ENCODE measurements at regions not wholly inside any gene's neighbourhood (a gene's known extent, or its start where the extent isn't known, plus 50 kb on each side); places are given as distances from the start of the nearest gene placed in this dataset.

GRCh38 chr2:215507136-215507535 lies 71.3 kb upstream of the FN1 start:
- Mint-ChIP-seq H3K36me3 (no peaks in the 10 kb centered on the region), H3K4me1 (no peaks in the 10 kb centered on the region), H3K27me3 (peaks cover 0 to 5% of the 10 kb centered on the region in 2 donors), H3K4me3 (no peak overlapping the region), H3K27ac (no peak overlapping the region), H3K9me3 (no peaks in the 10 kb centered on the region)
- Histone ChIP-seq H3K27me3 (replicated peaks in 1 of 2; ENCODE audit: control insufficient read depth in 2 of 2, extremely low read depth in 1 of 2, insufficient read depth in 2 of 2, low read length in 1 of 2) (peaks cover 0 to 2% of the 10 kb centered on the region in 2 experiments), H3K4me1 (ENCODE audit: control insufficient read depth in 1 of 2, extremely low read depth in 1 of 2, insufficient read depth in 2 of 2, low read length in 2 of 2) (no peaks in the 10 kb centered on the region), H3K9me3 (no peaks in the 10 kb centered on the region), H3K4me3 (ENCODE audit: control insufficient read depth in 1 of 2, extremely low read depth in 1 of 2, low read length in 1 of 2) (no peak overlapping the region), H3K27ac (ENCODE audit: low read length) (no peak overlapping the region), H3K36me3 (ENCODE audit: control insufficient read depth in 2 of 2, extremely low read depth in 1 of 2, insufficient read depth in 1 of 2, low read length in 1 of 2) (no peaks in the 10 kb centered on the region)
- DNase-seq (no peak), ATAC-seq (replicated peaks in 1 of 4) (no peak)
- ChIA-PET CTCF (no interaction called here), POLR2A (no interaction called here)

GRCh38 chr2:215506604-215506990 lies 70.7 kb upstream of the FN1 start:
- Histone ChIP-seq H3K4me3 (ENCODE audit: control insufficient read depth in 1 of 2, extremely low read depth in 1 of 2, low read length in 1 of 2) (no peak overlapping the region), H3K27ac (ENCODE audit: low read length) (no peak overlapping the region), H3K36me3 (ENCODE audit: control insufficient read depth in 2 of 2, extremely low read depth in 1 of 2, insufficient read depth in 1 of 2, low read length in 1 of 2) (no peaks in the 10 kb centered on the region), H3K27me3 (replicated peaks in 1 of 2; ENCODE audit: control insufficient read depth in 2 of 2, extremely low read depth in 1 of 2, insufficient read depth in 2 of 2, low read length in 1 of 2) (peaks cover 0 to under 1% of the 10 kb centered on the region in 2 experiments), H3K9me3 (no peaks in the 10 kb centered on the region), H3K4me1 (ENCODE audit: control insufficient read depth in 1 of 2, extremely low read depth in 1 of 2, insufficient read depth in 2 of 2, low read length in 2 of 2) (no peaks in the 10 kb centered on the region)
- Mint-ChIP-seq H3K27ac (no peak overlapping the region), H3K36me3 (no peaks in the 10 kb centered on the region), H3K9me3 (no peaks in the 10 kb centered on the region), H3K4me3 (no peak overlapping the region), H3K4me1 (no peaks in the 10 kb centered on the region), H3K27me3 (peaks cover 0 to 5% of the 10 kb centered on the region in 2 donors)
- no peak for DNase-seq
- ChIA-PET CTCF (no interaction called here), POLR2A (no interaction called here)
- no peak for ATAC-seq (replicated peaks in 1 of 4)

GRCh38 chr2:215505044-215505786 lies 69.3 kb upstream of the FN1 start:
- no peaks in the 10 kb centered on the region for H3K4me1 Mint-ChIP-seq
- WGBS (ENCODE audit: insufficient coverage): 56% methylated on average over 3 of the region's 4 CpGs
- no peaks in the 10 kb centered on the region for H3K27me3 ChIP-seq (replicated peaks in 1 of 2; ENCODE audit: control insufficient read depth in 2 of 2, extremely low read depth in 1 of 2, insufficient read depth in 2 of 2, low read length in 1 of 2)
- CTCF ChIA-PET: no interaction called here
- H3K27ac Mint-ChIP-seq: no peak overlapping the region
- H3K9me3 Mint-ChIP-seq: no peaks in the 10 kb centered on the region
- H3K27me3 Mint-ChIP-seq: peaks cover 0 to 7% of the 10 kb centered on the region in 2 donors
- H3K27ac ChIP-seq (ENCODE audit: low read length): no peak overlapping the region
- H3K9me3 ChIP-seq: no peaks in the 10 kb centered on the region
- DNase-seq (no peak), ATAC-seq (replicated peaks in 1 of 4) (no peak)
- H3K4me3 ChIP-seq (ENCODE audit: control insufficient read depth in 1 of 2, extremely low read depth in 1 of 2, low read length in 1 of 2): no peak overlapping the region
- H3K36me3 Mint-ChIP-seq: no peaks in the 10 kb centered on the region
- H3K4me3 Mint-ChIP-seq: no peak overlapping the region
- no peaks in the 10 kb centered on the region for H3K36me3 ChIP-seq (ENCODE audit: control insufficient read depth in 2 of 2, extremely low read depth in 1 of 2, insufficient read depth in 1 of 2, low read length in 1 of 2)
- POLR2A ChIA-PET: interaction anchor here in 1 of 2 donors (0.7 kb wide), 1 partner anchor 12 kb away, joined by 11 read pairs; no protein-coding TSS in a partner anchor
- no peaks in the 10 kb centered on the region for H3K4me1 ChIP-seq (ENCODE audit: control insufficient read depth in 1 of 2, extremely low read depth in 1 of 2, insufficient read depth in 2 of 2, low read length in 2 of 2)

DNA sequence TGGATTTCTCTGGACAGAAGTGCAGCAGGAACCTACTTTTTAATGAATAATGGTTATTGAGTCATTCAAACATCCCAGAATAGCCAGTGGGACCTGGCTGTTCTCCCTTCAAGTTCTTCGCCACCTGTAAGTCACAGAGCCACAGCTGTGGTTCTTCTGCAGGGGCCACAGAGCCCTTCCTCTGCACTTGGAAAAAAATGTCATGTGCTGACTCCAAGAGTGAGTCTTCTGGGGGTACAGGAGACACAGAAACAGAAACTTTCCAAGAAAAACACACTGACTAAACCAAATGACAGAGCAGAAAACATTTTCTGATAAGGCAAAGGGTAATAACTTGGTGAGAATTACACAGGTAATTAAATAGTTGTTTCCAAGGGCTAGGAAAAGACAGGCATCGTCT lies 68.7 kb upstream of the FN1 start:
- Histone ChIP-seq H3K9me3 (no peaks in the 10 kb centered on the region), H3K27me3 (replicated peaks in 1 of 2; ENCODE audit: control insufficient read depth in 2 of 2, extremely low read depth in 1 of 2, insufficient read depth in 2 of 2, low read length in 1 of 2) (no peaks in the 10 kb centered on the region), H3K36me3 (ENCODE audit: control insufficient read depth in 2 of 2, extremely low read depth in 1 of 2, insufficient read depth in 1 of 2, low read length in 1 of 2) (no peaks in the 10 kb centered on the region), H3K27ac (ENCODE audit: low read length) (no peak overlapping the region), H3K4me1 (ENCODE audit: control insufficient read depth in 1 of 2, extremely low read depth in 1 of 2, insufficient read depth in 2 of 2, low read length in 2 of 2) (no peaks in the 10 kb centered on the region), H3K4me3 (ENCODE audit: control insufficient read depth in 1 of 2, extremely low read depth in 1 of 2, low read length in 1 of 2) (no peak overlapping the region)
- H3K9me3 Mint-ChIP-seq: no peaks in the 10 kb centered on the region
- peaks cover 0 to 7% of the 10 kb centered on the region in 2 donors for H3K27me3 Mint-ChIP-seq
- no peaks in the 10 kb centered on the region for H3K36me3 Mint-ChIP-seq
- 88% methylated on average over 1 of the region's 2 CpGs for WGBS (ENCODE audit: insufficient coverage)
- DNase-seq (no peak), ATAC-seq (replicated peaks in 1 of 4) (no peak)
- H3K27ac Mint-ChIP-seq: no peak overlapping the region
- H3K4me3 Mint-ChIP-seq: no peak overlapping the region
- H3K4me1 Mint-ChIP-seq: no peaks in the 10 kb centered on the region
- ChIA-PET POLR2A (no interaction called here), CTCF (no interaction called here)

GRCh38 chr2:215503381-215503780 lies 67.5 kb upstream of the FN1 start:
- Histone ChIP-seq H3K4me3 (ENCODE audit: control insufficient read depth in 1 of 2, extremely low read depth in 1 of 2, low read length in 1 of 2) (no peak overlapping the region), H3K27ac (ENCODE audit: low read length) (no peak overlapping the region), H3K9me3 (no peaks in the 10 kb centered on the region), H3K36me3 (ENCODE audit: control insufficient read depth in 2 of 2, extremely low read depth in 1 of 2, insufficient read depth in 1 of 2, low read length in 1 of 2) (no peaks in the 10 kb centered on the region), H3K4me1 (ENCODE audit: control insufficient read depth in 1 of 2, extremely low read depth in 1 of 2, insufficient read depth in 2 of 2, low read length in 2 of 2) (no peaks in the 10 kb centered on the region), H3K27me3 (replicated peaks in 1 of 2; ENCODE audit: control insufficient read depth in 2 of 2, extremely low read depth in 1 of 2, insufficient read depth in 2 of 2, low read length in 1 of 2) (no peaks in the 10 kb centered on the region)
- H3K4me3 Mint-ChIP-seq: no peak overlapping the region
- no peaks in the 10 kb centered on the region for H3K4me1 Mint-ChIP-seq
- ATAC-seq (replicated peaks in 1 of 4) (no peak), DNase-seq (no peak)
- ChIA-PET CTCF (no interaction called here), POLR2A (interaction anchor here in 1 of 2 donors (0.6 kb wide), 1 partner anchor 182 kb away, joined by 3 read pairs; no protein-coding TSS in a partner anchor)
- WGBS (ENCODE audit: insufficient coverage): no CpG with 5 or more reads among the region's 1 CpG
- no peaks in the 10 kb centered on the region for H3K36me3 Mint-ChIP-seq
- H3K9me3 Mint-ChIP-seq: no peaks in the 10 kb centered on the region
- H3K27me3 Mint-ChIP-seq: peaks cover 0 to 7% of the 10 kb centered on the region in 2 donors
- H3K27ac Mint-ChIP-seq: no peak overlapping the region

DNA sequence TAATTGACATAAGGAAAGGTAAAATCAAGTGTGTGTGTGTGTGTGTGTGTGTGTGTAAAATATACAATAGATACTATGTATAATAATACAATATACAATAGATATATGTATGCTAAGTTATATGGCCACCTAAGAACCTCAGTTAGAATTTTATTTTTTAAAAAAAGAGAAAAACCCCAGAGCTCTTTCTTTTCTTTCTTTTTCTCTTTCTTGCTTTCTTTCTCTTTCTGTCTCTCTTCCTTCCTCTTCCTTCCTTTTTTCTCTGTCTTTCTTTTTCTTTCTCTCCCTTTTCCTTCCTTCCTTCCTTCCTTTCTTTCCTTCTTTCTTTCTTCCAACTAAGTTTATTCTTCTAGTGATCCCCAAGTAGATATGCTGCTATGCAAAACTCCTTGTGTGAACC lies 64.6 kb upstream of the FN1 start:
- Histone ChIP-seq H3K4me1 (ENCODE audit: control insufficient read depth in 1 of 2, extremely low read depth in 1 of 2, insufficient read depth in 2 of 2, low read length in 2 of 2) (no peaks in the 10 kb centered on the region), H3K27ac (ENCODE audit: low read length) (no peak overlapping the region), H3K4me3 (ENCODE audit: control insufficient read depth in 1 of 2, extremely low read depth in 1 of 2, low read length in 1 of 2) (no peak overlapping the region), H3K36me3 (ENCODE audit: control insufficient read depth in 2 of 2, extremely low read depth in 1 of 2, insufficient read depth in 1 of 2, low read length in 1 of 2) (no peaks in the 10 kb centered on the region), H3K27me3 (replicated peaks in 1 of 2; ENCODE audit: control insufficient read depth in 2 of 2, extremely low read depth in 1 of 2, insufficient read depth in 2 of 2, low read length in 1 of 2) (no peaks in the 10 kb centered on the region), H3K9me3 (no peaks in the 10 kb centered on the region)
- H3K9me3 Mint-ChIP-seq: peaks cover 0 to 4% (median 2%) of the 10 kb centered on the region in 3 donors
- H3K4me1 Mint-ChIP-seq: no peaks in the 10 kb centered on the region
- H3K27ac Mint-ChIP-seq: no peak overlapping the region
- no peak overlapping the region for H3K4me3 Mint-ChIP-seq
- ATAC-seq (replicated peaks in 1 of 4) (no peak), DNase-seq (no peak)
- POLR2A ChIA-PET: no interaction called here
- peaks cover 5 to 11% of the 10 kb centered on the region in 2 donors for H3K27me3 Mint-ChIP-seq
- H3K36me3 Mint-ChIP-seq: no peaks in the 10 kb centered on the region
- CTCF ChIA-PET: interaction anchor here in 1 of 2 donors (0.9 kb wide), 1 partner anchor 27 kb away, joined by 4 read pairs; no protein-coding TSS in a partner anchor

- Histone ChIP-seq H3K4me1 (ENCODE audit: control insufficient read depth in 1 of 2, extremely low read depth in 1 of 2, insufficient read depth in 2 of 2, low read length in 2 of 2) (no peaks in the 10 kb centered on the region), H3K27me3 (replicated peaks in 1 of 2; ENCODE audit: control insufficient read depth in 2 of 2, extremely low read depth in 1 of 2, insufficient read depth in 2 of 2, low read length in 1 of 2) (no peaks in the 10 kb centered on the region), H3K27ac (ENCODE audit: low read length) (no peak overlapping the region), H3K9me3 (no peaks in the 10 kb centered on the region), H3K36me3 (ENCODE audit: control insufficient read depth in 2 of 2, extremely low read depth in 1 of 2, insufficient read depth in 1 of 2, low read length in 1 of 2) (no peaks in the 10 kb centered on the region), H3K4me3 (ENCODE audit: control insufficient read depth in 1 of 2, extremely low read depth in 1 of 2, low read length in 1 of 2) (no peak overlapping the region)
- peaks cover 0 to 4% (median 2%) of the 10 kb centered on the region in 3 donors for H3K9me3 Mint-ChIP-seq
- 83% methylated on average over 1 of the region's 2 CpGs for WGBS (ENCODE audit: insufficient coverage)
- H3K36me3 Mint-ChIP-seq: no peaks in the 10 kb centered on the region
- H3K27ac Mint-ChIP-seq: no peak overlapping the region
- H3K4me1 Mint-ChIP-seq: no peaks in the 10 kb centered on the region
- CTCF ChIA-PET: interaction anchor here in 1 of 2 donors (0.5 to 0.7 kb wide), 2 partner anchors 17 to 934 kb away, joined by 3 to 6 read pairs; no protein-coding TSS in a partner anchor
- no peak for DNase-seq
- POLR2A ChIA-PET: no interaction called here
- no peak for ATAC-seq (replicated peaks in 1 of 4)
- peaks cover 5 to 11% of the 10 kb centered on the region in 2 donors for H3K27me3 Mint-ChIP-seq
- H3K4me3 Mint-ChIP-seq: no peak overlapping the region
Observed at GRCh38 chr2:215499331-215499730, 63.5 kb upstream of the FN1 start.

All from T-cell (primary cell).